ENCODE measurements at regions not wholly inside any gene's neighbourhood (a gene's known extent, or its start where the extent isn't known, plus 50 kb on each side); places are given as distances from the start of the nearest gene placed in this dataset.
A peak's percentile ranks its signal among the peaks of the same experiment; 100 is the strongest.

- Histone ChIP-seq H3K27me3 (ENCODE audit: control insufficient read depth in 1 of 2, insufficient read depth in 2 of 2, low read length in 1 of 2) (no peaks in the 10 kb centered on the region), H3K9me3 (ENCODE audit: control insufficient read depth, low read length) (peaks cover 2% of the 10 kb centered on the region), H3K36me3 (ENCODE audit: control insufficient read depth in 1 of 2, insufficient read depth in 2 of 2, low read length in 1 of 2) (no peaks in the 10 kb centered on the region), H3K4me1 (ENCODE audit: control insufficient read depth in 1 of 2, insufficient read depth in 2 of 2, low read length in 2 of 2) (no peaks in the 10 kb centered on the region), H3K4me3 (ENCODE audit: low read length in 2 of 2) (no peak overlapping the region), H3K27ac (ENCODE audit: low read depth in 1 of 2, low read length in 2 of 2) (no peak overlapping the region)
- WGBS, 2 donors = 64 to 69% methylated on average over 3 of the region's 3 CpGs
- intact Hi-C loops (cut with DNase I) = no loop called here
- ATAC-seq (ENCODE audit: low FRiP score) = no peak
- DNase-seq = no peak
Measured at GRCh38 chr2:147542351-147542750, 302.5 kb upstream of the ACVR2A start.

GRCh38 chr2:147541314-147541713 lies 303.5 kb upstream of the ACVR2A start:
- WGBS, 2 donors = 87 to 92% methylated on average over 1 of the region's 1 CpG
- Histone ChIP-seq H3K27me3 (ENCODE audit: control insufficient read depth in 1 of 2, insufficient read depth in 2 of 2, low read length in 1 of 2) (no peaks in the 10 kb centered on the region), H3K4me1 (ENCODE audit: control insufficient read depth in 1 of 2, insufficient read depth in 2 of 2, low read length in 2 of 2) (no peaks in the 10 kb centered on the region), H3K4me3 (ENCODE audit: low read length in 2 of 2) (no peak overlapping the region), H3K36me3 (ENCODE audit: control insufficient read depth in 1 of 2, insufficient read depth in 2 of 2, low read length in 1 of 2) (no peaks in the 10 kb centered on the region), H3K27ac (ENCODE audit: low read depth in 1 of 2, low read length in 2 of 2) (no peak overlapping the region), H3K9me3 (ENCODE audit: control insufficient read depth, low read length) (peaks cover 2% of the 10 kb centered on the region)
- ATAC-seq (ENCODE audit: low FRiP score) (no peak), DNase-seq (peak in 1 of 2 donors; percentile 50)
- intact Hi-C loops (cut with DNase I) = no loop called here

- DNase-seq (no peak), ATAC-seq (ENCODE audit: low FRiP score) (peak; percentile 34)
- H3K4me3 ChIP-seq (ENCODE audit: low read length in 2 of 2) = no peak overlapping the region
- no peak overlapping the region for H3K27ac ChIP-seq (ENCODE audit: low read depth in 1 of 2, low read length in 2 of 2)
- no peaks in the 10 kb centered on the region for H3K4me1 ChIP-seq (ENCODE audit: control insufficient read depth in 1 of 2, insufficient read depth in 2 of 2, low read length in 2 of 2)
- no peaks in the 10 kb centered on the region for H3K36me3 ChIP-seq (ENCODE audit: control insufficient read depth in 1 of 2, insufficient read depth in 2 of 2, low read length in 1 of 2)
- intact Hi-C loops (cut with DNase I) = no loop called here
- H3K9me3 ChIP-seq (ENCODE audit: control insufficient read depth, low read length) = no peaks in the 10 kb centered on the region
- 49% methylated on average over 3 of the region's 3 CpGs for WGBS, 2 donors
- H3K27me3 ChIP-seq (ENCODE audit: control insufficient read depth in 1 of 2, insufficient read depth in 2 of 2, low read length in 1 of 2) = no peaks in the 10 kb centered on the region
Measured at GRCh38 chr2:147538821-147539220, 306.0 kb upstream of the ACVR2A start.

GRCh38 chr2:147538088-147538487 lies 306.7 kb upstream of the ACVR2A start:
- WGBS, 2 donors = 10 to 24% methylated on average over 1 of the region's 1 CpG
- H3K36me3 ChIP-seq (ENCODE audit: control insufficient read depth in 1 of 2, insufficient read depth in 2 of 2, low read length in 1 of 2) = no peaks in the 10 kb centered on the region
- H3K27ac ChIP-seq (ENCODE audit: low read depth in 1 of 2, low read length in 2 of 2) = no peak overlapping the region
- H3K4me3 ChIP-seq (ENCODE audit: low read length in 2 of 2) = no peak overlapping the region
- ATAC-seq (ENCODE audit: low FRiP score) (peak; percentile 73), DNase-seq (no peak)
- H3K4me1 ChIP-seq (ENCODE audit: control insufficient read depth in 1 of 2, insufficient read depth in 2 of 2, low read length in 2 of 2) = no peaks in the 10 kb centered on the region
- no peaks in the 10 kb centered on the region for H3K27me3 ChIP-seq (ENCODE audit: control insufficient read depth in 1 of 2, insufficient read depth in 2 of 2, low read length in 1 of 2)
- intact Hi-C loops (cut with DNase I) = no loop called here
- H3K9me3 ChIP-seq (ENCODE audit: control insufficient read depth, low read length) = no peaks in the 10 kb centered on the region

GRCh38 chr2:147531269-147531668 lies 313.6 kb upstream of the ACVR2A start:
- ATAC-seq (ENCODE audit: low FRiP score) = no peak
- Histone ChIP-seq H3K4me1 (ENCODE audit: control insufficient read depth in 1 of 2, insufficient read depth in 2 of 2, low read length in 2 of 2) (no peaks in the 10 kb centered on the region), H3K27ac (ENCODE audit: low read depth in 1 of 2, low read length in 2 of 2) (no peak overlapping the region), H3K9me3 (ENCODE audit: control insufficient read depth, low read length) (no peaks in the 10 kb centered on the region), H3K36me3 (ENCODE audit: control insufficient read depth in 1 of 2, insufficient read depth in 2 of 2, low read length in 1 of 2) (no peaks in the 10 kb centered on the region), H3K27me3 (ENCODE audit: control insufficient read depth in 1 of 2, insufficient read depth in 2 of 2, low read length in 1 of 2) (no peaks in the 10 kb centered on the region), H3K4me3 (ENCODE audit: low read length in 2 of 2) (no peak overlapping the region)
- intact Hi-C loops (cut with DNase I) = no loop called here
- 36 to 42% methylated on average over 3 of the region's 3 CpGs for WGBS, 2 donors
- no peak for DNase-seq

- no peak for DNase-seq
- Histone ChIP-seq H3K27me3 (ENCODE audit: control insufficient read depth in 1 of 2, insufficient read depth in 2 of 2, low read length in 1 of 2) (no peaks in the 10 kb centered on the region), H3K36me3 (ENCODE audit: control insufficient read depth in 1 of 2, insufficient read depth in 2 of 2, low read length in 1 of 2) (no peaks in the 10 kb centered on the region), H3K4me1 (ENCODE audit: control insufficient read depth in 1 of 2, insufficient read depth in 2 of 2, low read length in 2 of 2) (no peaks in the 10 kb centered on the region), H3K27ac (ENCODE audit: low read depth in 1 of 2, low read length in 2 of 2) (no peak overlapping the region), H3K4me3 (ENCODE audit: low read length in 2 of 2) (no peak overlapping the region), H3K9me3 (ENCODE audit: control insufficient read depth, low read length) (no peaks in the 10 kb centered on the region)
- intact Hi-C loops (cut with DNase I) = no loop called here
- no peak for ATAC-seq (ENCODE audit: low FRiP score)
- 51 to 66% methylated on average over 3 of the region's 3 CpGs for WGBS, 2 donors
Measured at GRCh38 chr2:147530033-147530432, 314.8 kb upstream of the ACVR2A start.

- intact Hi-C loops (cut with DNase I) = no loop called here
- no peaks in the 10 kb centered on the region for H3K27me3 ChIP-seq (ENCODE audit: control insufficient read depth in 1 of 2, insufficient read depth in 2 of 2, low read length in 1 of 2)
- no peak for ATAC-seq (ENCODE audit: low FRiP score)
Measured at GRCh38 chr2:147525819-147526489, 318.9 kb upstream of the ACVR2A start.

GRCh38 chr2:147524912-147525311 lies 319.9 kb upstream of the ACVR2A start:
- Histone ChIP-seq H3K9me3 (ENCODE audit: control insufficient read depth, low read length) (peaks cover 2% of the 10 kb centered on the region), H3K36me3 (ENCODE audit: control insufficient read depth in 1 of 2, insufficient read depth in 2 of 2, low read length in 1 of 2) (no peaks in the 10 kb centered on the region), H3K4me3 (ENCODE audit: low read length in 2 of 2) (no peak overlapping the region), H3K27me3 (ENCODE audit: control insufficient read depth in 1 of 2, insufficient read depth in 2 of 2, low read length in 1 of 2) (no peaks in the 10 kb centered on the region), H3K4me1 (ENCODE audit: control insufficient read depth in 1 of 2, insufficient read depth in 2 of 2, low read length in 2 of 2) (no peaks in the 10 kb centered on the region), H3K27ac (ENCODE audit: low read depth in 1 of 2, low read length in 2 of 2) (no peak overlapping the region)
- intact Hi-C loops (cut with DNase I) = no loop called here
- 81 to 90% methylated on average over 3 of the region's 3 CpGs for WGBS, 2 donors
- DNase-seq (no peak), ATAC-seq (ENCODE audit: low FRiP score) (no peak)

More at GRCh38 chr2:147525819-147526489, 318.9 kb upstream of the ACVR2A start:
- H3K4me3 ChIP-seq (ENCODE audit: low read length in 2 of 2) = no peak overlapping the region
- WGBS, 2 donors = 26% methylated on average over 3 of the region's 3 CpGs
- H3K4me1 ChIP-seq (ENCODE audit: control insufficient read depth in 1 of 2, insufficient read depth in 2 of 2, low read length in 2 of 2) = no peaks in the 10 kb centered on the region
- DNase-seq = no peak
- H3K9me3 ChIP-seq (ENCODE audit: control insufficient read depth, low read length) = peaks cover 2% of the 10 kb centered on the region
- no peak overlapping the region for H3K27ac ChIP-seq (ENCODE audit: low read depth in 1 of 2, low read length in 2 of 2)
- H3K36me3 ChIP-seq (ENCODE audit: control insufficient read depth in 1 of 2, insufficient read depth in 2 of 2, low read length in 1 of 2) = no peaks in the 10 kb centered on the region

GRCh38 chr2:147523415-147523814 lies 321.4 kb upstream of the ACVR2A start:
- H3K4me3 ChIP-seq (ENCODE audit: low read length in 2 of 2) = no peak overlapping the region
- intact Hi-C loops (cut with DNase I) = no loop called here
- no peaks in the 10 kb centered on the region for H3K36me3 ChIP-seq (ENCODE audit: control insufficient read depth in 1 of 2, insufficient read depth in 2 of 2, low read length in 1 of 2)
- peaks cover 2% of the 10 kb centered on the region for H3K9me3 ChIP-seq (ENCODE audit: control insufficient read depth, low read length)
- ATAC-seq (ENCODE audit: low FRiP score) (no peak), DNase-seq (no peak)
- no peaks in the 10 kb centered on the region for H3K27me3 ChIP-seq (ENCODE audit: control insufficient read depth in 1 of 2, insufficient read depth in 2 of 2, low read length in 1 of 2)
- H3K27ac ChIP-seq (ENCODE audit: low read depth in 1 of 2, low read length in 2 of 2) = no peak overlapping the region
- H3K4me1 ChIP-seq (ENCODE audit: control insufficient read depth in 1 of 2, insufficient read depth in 2 of 2, low read length in 2 of 2) = no peaks in the 10 kb centered on the region
